GM18517 (cell line): ENCODE measurements at regions not wholly inside any gene's neighbourhood (a gene's known extent, or its start where the extent isn't known, plus 50 kb on each side); places are given as distances from the start of the nearest gene placed in this dataset.
"Not testable (repeated sequence)": the region's sequence is repeated elsewhere in the genome, so short reads cannot be mapped to it uniquely, and the experiment has no call there.

ENCODE experiments used
- ATAC-seq: cut with Tn5 transposase; IDR thresholded peaks from one replicate; pipeline ENCODE4 v1.9.1; 2021; ENCODE audit warnings: mild to moderate bottlenecking, moderate library complexity; ENCODE audit not compliant: unreplicated experiment

DNA sequence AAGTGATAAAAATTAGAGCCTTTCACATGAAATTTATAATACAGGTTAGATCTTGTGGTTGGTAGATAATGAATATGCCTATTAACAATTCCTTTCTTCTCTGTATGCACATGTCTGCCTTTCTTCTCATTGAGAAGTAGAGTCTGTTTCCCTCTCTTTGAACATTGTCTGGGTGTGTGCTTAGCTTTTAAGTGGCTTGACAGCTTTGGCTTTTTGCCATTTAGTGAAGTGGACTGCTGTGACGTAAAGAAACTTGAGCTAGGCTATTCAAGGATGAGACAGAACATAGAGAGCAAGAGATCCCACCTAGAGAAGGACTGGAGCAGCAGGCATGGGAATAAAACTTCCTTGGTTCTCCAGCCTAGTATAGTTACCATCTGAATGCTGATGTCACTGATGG lies 996.7 kb upstream of the CELF2 start:
- ATAC-seq: no peak

DNA sequence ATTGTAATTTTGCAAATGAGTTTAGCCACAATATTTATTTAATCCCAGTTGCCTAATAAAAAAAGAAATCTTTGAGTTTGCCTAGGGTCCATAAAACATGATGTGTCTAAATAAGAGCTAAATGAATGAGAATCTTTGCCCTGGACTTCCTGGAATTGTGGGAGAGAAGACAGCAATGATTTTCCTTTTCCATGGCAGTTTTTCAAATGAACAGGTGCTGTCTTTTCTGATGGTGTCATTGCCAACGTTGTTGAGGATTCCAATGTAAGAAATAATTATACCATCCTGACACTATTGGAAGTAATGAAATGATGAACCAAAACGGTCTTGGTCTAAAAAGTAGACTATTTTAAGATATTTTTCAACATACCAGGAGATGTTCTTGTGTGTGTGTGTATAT lies 984.7 kb upstream of the CELF2 start:
- no peak for ATAC-seq

DNA sequence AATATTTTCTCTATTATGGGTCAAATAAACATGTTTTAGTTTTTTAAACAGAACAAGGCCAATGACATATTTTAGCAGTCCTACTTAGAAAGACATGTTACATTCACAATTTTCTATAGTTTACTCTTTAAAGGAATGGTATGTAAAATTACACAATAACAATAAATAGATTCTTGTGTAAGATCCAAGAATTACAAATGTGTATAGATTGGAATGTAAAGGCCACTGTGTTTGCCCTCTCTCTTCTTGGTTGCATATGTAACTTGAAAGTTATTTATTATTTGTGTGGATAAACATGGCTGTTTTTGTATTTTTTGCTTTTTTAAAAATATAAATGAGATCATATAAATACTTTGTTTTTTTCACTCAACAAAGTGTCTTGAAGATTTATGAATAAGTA lies 979.3 kb upstream of the CELF2 start:
- ATAC-seq: no peak

DNA sequence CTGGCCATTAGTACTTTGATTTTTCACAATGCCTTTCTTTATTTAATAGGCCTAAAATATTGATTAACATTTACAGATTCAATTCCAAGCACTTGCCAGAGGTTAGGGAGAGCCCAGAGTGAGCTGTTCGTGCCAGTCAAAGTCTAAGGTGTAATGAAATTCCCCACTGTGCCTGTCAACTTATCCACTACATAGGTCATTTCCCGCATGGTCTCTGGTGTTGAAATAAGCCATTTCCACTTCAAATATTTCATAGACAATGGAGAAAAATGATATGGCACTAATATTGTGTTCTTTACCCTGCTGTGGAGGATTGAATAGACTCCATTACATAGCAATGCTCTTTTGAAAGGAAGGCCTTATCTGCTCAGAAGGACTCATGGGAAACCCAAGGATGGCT lies 978.1 kb upstream of the CELF2 start:
- no peak for ATAC-seq

DNA sequence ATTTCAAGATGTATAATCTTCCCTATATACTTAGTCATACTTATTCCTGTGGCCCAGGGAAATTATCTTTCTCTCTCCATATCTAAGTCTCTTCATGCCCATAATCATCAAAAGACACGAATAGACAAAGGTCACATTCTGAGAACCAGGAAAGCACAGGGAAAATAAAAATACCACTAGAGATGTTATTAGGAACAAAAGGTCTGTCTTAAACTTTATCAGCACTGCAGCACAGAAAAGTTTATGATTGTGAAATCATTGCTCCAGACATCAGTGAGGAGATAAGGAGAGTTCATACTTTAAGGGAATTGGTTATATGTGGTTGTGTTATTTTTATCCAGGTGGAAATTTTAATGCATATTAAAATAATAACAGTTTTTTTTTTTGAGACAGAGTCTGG lies 974.6 kb upstream of the CELF2 start:
- ATAC-seq: no peak

DNA sequence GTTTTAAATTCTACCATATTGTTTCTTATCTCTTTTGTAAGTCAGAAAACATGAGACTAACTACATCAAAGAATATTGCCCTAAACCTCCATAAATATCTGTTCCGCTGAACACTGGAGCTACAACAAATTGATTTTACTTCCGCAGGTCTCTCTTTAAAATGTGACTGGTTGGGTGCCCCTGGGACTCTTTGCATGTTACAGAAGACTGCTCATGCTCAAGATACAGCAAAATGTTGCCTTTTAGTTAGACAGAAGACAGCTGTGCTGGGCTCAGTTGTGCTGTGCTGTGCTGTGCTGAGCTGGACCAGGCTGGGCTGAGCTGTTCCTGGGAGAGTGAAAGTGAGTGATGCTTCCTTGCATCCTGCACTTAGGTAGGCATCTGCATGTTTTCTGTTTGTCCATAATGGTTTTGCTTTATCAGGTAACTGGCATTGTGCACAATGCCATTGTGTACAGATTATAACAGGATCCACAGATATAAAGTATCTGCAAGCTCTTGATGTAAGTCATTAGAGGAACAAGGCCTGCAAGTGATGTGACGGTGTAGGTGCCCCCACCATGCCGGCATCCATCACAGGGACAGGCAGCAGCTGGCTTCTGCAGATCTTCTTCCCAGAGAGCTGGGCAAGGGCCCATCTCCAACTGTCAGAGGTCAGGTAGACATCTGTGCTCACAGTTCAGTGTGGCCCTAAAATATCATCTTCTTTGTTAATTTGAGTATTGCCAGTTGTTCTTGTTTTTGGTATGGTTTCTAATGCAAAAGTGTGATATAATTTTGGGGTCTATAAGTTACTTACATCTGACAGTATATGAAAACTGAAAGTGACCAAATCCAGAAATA lies 972.5 kb upstream of the CELF2 start:
- ATAC-seq: no peak

DNA sequence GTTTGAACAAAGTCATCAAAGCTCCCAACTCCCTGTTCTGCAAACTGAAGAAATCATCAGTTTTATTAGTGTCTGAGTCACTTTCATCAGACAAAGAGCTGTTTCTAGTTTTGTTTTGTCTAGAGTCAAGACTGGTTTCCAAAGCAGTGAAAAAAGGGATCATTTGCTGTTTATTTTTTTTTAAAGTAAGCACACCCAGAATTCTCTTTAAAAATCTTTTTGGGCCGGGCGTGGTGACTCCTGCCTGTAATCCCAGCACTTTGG lies 972.0 kb upstream of the CELF2 start:
- no peak for ATAC-seq

DNA sequence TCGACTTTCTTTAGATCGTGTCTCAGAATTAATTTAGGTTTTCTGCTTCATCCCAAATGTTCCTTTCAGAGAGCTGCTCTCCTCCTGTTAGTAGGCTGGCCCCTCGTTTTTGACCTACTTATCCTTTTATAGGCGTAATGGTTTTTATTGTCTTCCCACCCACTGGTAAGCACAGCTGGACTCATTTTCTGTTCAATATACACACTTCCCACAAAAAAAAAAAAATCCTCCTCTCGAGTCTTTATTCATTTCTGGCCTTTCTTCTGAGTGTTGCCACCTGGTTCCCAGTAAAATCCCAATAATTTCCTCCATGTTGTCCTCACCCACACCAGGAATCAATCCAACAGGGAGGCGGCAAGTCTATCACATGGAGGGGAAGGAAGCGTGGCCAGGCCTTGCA lies 970.2 kb upstream of the CELF2 start:
- ATAC-seq: no peak

DNA sequence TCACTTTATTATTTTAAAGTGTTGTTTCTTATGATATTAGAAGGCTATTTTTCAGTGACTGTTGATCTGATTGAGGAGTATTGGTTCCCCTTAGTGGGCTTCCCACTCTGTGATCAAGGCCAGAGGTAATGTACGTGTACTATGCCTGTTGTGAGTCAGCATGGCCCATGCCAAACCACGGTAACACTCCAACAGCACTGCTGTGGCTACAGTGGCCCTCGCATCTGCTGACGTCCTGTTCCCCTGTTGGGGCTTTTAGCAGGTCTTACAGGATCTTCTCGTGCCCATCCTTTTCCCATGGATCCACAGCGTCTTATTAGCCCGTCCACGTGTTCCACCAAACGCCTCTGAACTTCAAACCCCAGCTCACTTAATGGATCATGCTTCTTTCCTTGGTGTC lies 964.6 kb upstream of the CELF2 start:
- ATAC-seq: no peak

DNA sequence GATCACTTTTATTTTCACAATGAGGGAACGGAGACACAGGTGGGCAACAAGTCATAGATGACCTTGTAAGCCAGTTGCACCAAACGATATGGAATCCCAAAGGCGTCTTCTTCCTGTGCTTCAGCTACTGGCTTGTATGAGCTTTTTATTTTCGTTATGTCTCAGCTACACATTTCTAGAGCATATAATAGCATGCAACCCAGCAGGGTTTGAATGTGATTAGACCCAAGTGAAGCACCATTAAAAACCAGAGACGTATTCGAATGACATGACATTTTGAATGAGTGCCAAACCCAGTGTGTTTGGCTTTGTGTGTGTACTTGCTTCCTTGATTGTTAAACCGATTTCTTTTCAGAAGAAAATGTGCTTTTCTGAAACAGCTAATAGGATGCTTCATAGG lies 963.2 kb upstream of the CELF2 start:
- no peak for ATAC-seq

DNA sequence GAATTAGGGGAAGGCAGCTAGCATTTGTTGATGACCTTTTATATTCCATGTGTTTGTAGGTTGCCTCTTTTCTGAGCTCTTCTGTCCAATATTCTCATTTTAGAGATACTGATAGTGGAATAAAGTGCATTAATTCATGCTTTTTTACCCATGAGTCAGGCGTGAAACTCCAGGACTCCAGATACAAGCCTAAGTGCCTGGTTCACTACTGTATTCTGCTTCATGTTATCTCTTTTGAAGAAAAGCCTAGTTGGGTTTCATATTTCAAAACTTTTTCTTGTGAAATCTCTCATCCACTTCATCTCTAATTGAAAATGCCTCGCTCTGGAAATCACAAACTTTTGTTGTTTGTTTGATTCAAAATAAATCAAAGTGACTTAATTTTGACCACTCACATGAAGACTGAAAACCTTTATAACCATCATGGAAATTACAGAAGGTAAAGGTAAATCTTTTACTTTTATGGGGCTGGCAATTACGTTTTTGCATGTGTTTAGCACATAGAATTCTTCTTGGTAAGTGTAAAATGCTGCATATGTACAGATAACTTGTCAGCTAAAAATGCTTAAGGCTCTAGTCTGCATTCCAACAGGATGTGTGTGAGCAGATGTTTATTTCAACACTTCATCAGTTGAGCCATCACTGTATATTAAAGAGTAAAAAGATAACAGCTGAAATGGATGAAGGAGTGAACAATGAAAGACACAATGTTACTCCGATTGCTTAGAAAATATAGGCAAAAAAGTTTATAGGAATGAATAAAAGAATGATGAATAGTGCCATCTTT lies 961.8 kb upstream of the CELF2 start:
- ATAC-seq: no peak

DNA sequence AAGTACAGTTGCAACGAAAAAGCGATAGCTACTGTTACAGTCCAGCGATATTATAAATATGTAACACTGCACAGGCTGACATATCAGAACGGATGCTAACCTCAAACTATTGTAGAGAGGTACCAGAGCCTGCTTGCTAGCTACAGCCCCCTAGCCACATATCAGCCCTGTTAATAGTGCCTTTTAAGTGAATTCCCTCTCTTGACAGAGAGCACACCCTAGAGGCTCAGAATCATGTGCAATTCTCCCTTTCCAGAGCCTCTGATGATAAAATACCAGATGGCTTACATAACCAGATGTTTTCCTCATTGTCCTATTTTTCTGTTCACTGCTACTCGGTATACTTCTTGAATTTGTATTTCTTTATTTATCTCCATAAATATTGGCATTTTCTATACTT lies 960.7 kb upstream of the CELF2 start:
- no peak for ATAC-seq

DNA sequence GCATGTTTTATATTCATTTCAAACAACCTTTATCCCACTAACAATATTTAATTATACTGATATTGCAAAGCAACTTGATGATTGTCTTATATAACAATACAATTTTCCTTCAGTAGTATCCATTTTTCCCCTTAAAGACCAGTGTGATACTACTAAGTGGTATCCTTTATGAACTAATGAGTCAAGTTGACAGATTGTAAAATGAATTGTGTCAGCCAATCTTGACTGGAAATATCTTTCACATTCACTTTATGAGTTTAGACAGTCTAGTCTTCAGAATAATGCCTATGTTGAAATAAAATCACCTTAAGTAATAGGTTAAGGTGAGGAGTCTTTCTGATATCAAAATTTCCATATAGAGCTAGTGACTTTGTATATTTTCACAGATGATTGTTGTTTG lies 950.0 kb upstream of the CELF2 start:
- ATAC-seq: no peak

DNA sequence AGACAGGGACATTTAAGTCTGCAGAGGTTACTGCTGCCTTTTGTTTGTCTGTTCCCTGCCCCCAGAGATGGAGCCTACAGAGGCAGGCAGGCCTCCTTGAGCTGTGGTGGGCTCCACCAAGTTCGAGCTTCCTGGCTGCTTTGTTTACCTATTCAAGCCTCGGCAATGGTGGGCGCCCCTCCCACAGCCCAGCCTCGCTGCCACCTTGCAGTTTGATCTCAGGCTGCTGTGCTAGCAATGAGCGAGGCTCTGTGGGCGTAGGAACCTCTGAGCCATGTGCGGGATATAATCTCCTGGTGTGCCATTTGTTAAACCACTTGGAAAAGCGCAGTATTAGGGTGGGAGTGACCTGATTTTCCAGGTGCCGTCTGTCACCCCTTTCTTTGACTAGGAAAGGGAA lies 942.8 kb upstream of the CELF2 start:
- not testable (repeated sequence) for ATAC-seq

DNA sequence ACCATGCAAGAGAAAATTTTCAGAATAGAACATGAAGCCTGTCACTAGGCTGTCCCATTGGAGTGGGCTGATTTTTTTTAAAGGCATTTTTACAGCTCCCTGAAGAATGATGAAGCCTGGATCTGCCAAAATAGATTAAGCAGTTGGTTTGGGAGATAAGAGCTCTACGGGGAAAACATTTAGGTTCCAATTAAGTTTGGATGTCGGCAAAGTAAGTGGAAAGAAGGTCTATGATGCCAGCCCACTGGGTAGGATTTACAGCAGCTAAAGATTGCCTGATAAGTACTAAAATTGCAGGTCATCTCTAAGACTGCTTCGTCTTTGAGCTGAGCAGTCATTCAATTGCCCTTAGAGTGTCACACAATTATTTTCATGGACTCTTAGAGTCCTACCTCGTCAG lies 939.2 kb upstream of the CELF2 start:
- ATAC-seq: no peak

DNA sequence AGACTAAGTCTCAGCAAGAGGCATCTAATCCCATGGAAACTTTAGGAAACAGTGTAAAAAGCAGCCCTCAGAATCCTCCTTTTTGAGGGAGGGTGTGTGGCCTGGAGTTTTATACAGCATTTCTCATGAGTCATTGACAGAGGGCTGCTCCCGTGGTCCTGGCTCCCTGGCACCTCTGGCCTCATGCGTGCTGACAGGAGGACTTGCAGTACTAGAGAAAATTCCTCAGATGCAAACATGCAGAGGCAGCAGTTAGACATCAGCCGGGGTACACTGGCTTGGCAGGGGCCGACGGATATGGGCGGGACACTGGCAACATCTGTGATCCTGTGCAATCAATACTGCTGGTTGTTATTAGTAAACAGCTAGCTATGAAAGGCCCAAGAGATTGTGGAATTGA lies 925.1 kb upstream of the CELF2 start:
- ATAC-seq: no peak

DNA sequence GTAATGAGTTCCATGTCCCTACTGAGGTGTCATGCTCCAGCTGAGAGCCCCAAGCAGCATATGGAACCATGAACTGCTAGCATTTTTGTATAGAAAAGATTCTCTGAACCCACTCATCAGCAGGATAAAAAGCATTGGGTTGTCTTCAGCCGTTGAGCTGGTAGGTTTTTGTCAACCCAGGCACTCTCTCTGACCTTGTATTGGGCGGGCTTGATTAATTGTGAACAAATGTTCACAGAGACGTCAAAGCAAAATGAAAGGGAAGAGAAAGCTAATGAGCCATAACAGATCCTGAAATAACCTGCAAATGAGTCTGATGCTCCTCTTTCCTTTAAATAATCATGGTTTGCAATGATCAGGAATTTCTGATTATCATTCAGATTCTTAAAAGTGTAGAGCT lies 924.7 kb upstream of the CELF2 start:
- ATAC-seq: no peak

DNA sequence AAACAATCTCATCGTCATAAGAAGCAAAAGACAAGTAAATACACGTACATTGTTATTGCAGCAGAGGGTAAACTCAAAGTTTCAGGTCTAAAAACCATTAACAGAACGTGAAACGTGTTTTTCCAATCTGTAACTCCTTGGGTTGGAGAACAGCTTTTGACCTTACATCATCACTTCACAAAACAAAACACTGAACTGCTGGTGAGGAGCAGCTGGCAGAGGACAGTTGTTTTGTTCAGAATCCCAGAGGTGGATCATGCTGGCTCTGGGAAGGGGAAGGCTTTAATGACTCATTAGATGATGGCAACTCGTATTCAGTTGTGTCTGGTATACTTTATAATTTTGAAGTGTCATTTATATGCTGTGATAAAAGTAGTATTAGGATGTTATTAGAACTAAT lies 923.0 kb upstream of the CELF2 start:
- ATAC-seq: no peak

DNA sequence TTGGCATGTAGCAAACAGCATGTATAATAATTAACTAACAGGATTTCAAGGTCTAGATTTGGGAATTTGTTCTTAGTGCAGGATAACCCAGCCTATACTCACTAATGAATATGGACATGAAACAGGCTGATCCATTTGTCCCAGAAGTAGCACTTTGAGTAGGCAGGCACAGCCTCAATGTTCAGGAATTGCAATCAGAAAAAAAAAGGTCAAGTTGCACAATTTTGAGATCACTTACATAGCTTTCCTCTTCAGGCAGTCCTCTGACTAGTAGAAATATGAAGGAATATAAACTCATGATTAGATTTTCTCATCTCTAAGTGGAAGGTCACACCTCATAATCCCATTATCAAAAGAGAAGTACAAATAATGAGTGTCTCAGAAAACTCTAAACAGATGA lies 921.4 kb upstream of the CELF2 start:
- no peak for ATAC-seq

DNA sequence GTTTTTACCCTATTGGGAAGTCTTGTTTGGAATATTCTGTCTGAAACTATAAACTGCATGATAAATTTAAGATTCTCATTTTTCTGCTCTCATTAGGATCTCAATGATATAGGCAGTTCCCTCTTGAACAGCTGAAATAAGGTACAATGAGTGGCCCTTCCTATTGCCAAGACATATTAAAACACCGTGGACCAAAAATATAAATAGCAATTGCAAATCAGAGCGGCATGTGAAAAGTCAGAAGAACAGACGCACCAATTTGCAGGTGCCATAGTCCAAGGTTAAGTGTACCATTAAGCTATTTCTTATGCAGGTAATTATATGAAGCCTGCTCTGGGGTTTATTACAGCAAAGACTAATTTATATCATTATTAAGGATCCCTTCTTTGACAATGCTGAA lies 920.8 kb upstream of the CELF2 start:
- ATAC-seq: no peak

DNA sequence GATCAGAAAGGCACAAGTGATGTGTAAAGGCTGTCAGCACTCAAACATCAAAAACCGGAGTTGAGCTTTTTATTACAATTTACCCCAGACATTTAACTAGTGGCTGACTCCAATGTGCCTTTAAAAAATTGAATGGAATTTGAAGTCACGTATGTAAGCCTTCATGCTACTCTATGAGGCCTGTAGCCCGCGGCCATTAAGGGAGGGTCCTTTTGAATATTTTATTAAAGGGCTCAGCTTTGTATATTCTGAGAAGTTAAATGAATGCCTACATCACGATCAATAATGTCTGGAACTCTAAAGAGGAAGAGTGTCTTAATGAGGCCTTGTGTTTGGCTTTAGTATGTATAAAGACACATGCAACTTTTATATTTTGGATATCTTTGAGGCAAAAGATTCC lies 916.6 kb upstream of the CELF2 start:
- ATAC-seq: no peak

DNA sequence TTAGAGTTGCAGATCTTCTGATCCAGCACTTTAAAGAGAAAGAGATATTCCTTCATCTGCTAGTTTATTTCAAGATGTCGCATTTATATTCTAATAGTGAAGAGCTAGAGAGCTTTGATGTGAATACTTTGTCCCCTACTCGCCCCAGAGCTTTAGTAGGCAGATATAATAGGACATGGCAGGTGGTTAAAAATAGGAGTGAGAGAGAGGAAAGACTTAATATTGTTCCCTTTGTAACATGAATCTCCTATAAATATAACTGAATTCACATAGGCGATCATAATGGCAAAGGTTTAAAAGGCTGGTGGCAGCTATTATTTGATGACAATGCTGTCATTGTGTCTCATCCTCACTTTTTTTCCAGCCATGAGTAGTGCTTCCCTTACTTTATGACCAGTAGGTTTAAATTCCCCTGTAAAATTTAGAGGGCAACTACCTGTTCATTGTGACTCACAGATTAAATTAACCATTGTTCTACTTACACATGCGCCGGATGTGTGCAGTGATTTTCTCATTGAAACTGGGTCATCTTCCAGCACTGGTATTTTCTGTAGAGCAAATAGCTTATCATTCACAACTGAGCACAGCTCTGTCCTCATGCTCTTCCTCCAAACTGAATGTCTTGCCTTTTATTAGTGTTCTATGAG lies 906.7 kb upstream of the CELF2 start:
- ATAC-seq: no peak
